HTR-8/SVneo (cell line): ENCODE measurements at regions not wholly inside any gene's neighbourhood (a gene's known extent, or its start where the extent isn't known, plus 50 kb on each side); places are given as distances from the start of the nearest gene placed in this dataset.
A peak's percentile ranks its signal among the peaks of the same experiment; 100 is the strongest.

Experiments
- DNase-seq: peaks from one replicate; pipeline ENCODE4 v3.0.0; 2011; ENCODE audit warnings: low spot score, mixed read lengths; ENCODE audit not compliant: insufficient read length
- FAIRE-seq: peaks from 2 replicates; lab custom pipeline; 2011; peaks lifted over from hg19 to GRCh38; lab: Jason Lieb, UNC

DNA sequence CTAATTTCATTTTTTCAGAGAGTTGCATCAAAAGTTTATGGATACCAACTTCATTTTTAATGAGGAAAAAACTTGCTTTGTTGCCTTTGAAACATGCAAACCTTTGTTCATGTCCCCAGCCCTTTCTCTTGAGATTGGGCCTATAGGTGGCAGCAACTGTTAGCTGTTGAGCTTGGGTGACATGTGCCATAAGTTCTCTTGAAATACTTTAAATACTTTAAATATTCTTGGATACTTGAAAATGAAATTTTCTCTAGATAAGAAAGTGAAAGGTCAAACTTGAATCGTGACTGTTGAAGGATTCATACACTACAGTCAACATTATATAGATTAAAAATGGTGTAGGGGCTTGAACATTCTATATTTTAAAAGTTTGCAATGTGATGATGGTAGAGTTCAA is 294.9 kb downstream of the NDFIP2 start:
- no peak for FAIRE-seq
- DNase-seq: peak; percentile 28

DNA sequence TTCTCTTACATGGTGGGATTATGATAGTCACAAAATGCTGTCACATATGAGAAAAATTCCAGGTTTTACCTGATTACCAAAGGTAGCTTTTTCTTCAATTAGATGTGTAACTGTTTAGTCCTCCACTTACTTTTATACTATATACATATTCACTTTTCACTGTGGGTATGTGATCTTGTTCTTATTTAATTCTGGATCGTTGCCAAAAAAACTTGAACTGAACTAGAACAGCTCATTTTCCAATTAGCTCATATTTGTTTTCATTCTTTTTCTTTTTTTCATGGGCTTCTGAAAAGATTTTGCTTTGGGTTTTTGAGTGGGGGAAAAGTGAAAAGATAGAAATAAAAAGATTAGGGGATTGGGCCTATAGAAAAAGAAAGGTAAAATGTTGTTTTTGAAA is 291.9 kb downstream of the NDFIP2 start:
- FAIRE-seq (no peak), DNase-seq (no peak)

DNA sequence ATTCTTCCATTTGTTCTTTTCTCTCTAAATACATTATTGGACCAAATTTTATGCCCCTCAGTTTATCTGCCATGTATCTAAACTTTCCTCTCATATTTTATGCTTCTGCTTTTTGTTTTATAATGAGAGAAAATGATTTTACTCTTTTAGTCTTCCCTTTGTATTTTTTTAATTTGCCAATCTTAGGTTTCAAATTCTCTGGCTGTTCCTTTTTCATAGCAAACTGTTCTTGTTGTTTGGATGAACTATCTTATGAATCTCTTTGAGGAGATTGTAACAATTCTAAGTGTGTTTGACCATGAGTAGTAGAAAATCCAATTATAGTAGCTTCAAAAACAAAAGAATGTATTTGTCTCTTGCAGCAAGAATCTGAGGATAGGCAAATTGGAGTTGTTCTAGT is 290.5 kb downstream of the NDFIP2 start:
- DNase-seq: no peak
- FAIRE-seq: no peak

DNA sequence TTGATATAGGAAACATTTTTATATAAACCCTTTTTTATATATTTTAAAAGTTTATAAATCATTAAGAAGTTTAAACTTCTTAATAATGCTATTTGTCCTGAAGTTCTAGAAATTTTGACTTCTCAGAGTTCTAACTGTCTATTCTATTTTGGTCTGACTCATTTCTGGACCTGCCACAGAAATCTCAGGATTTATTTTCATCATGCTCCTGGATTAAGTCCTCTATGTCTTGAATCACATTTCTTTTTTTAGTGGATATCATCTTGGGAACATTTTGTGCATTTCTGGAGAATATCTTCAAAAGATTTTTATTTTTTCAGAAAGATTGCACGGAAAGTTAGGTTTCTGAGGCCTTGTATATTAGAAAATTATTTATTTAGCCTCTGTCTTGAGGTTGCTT is 289.1 kb downstream of the NDFIP2 start:
- DNase-seq: no peak
- no peak for FAIRE-seq

DNA sequence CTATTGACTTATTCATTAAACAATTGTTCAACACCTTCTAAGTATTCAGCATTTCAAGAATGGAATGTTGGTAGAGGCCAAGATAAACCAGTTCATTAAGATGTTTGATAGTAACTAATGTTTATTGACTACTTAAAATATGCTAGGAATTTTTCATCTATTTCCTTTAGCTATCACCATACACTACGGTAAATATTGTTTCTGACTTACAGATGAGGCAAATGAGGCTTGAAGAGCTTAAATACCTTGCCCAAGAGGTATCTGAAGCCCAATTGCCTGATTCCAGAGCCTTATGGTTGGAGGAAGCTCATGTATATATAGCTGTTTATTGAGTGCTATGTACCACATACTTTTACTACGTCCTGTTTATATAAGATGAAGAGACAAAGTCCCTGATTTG is 286.2 kb downstream of the NDFIP2 start:
- DNase-seq (no peak), FAIRE-seq (no peak)

DNA sequence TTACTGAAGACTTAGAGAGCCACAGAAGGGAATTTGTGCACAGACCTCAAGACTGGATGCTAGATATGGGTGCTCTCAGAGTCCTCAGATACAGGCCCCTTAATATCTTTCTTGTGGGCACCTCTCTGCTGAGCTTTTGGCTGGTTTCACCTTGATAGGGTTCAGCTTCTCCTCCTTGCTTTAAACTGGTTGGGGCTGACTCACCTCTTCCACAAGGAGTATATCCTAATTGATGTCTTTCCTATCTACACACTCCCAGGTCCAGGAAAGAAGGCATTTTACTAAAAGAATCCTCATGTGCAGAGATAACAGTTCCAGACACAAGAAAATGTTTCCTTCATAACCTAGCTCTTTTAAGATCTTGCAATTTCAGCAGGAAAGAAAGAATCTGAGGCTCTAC is 284.4 kb downstream of the NDFIP2 start:
- DNase-seq (no peak), FAIRE-seq (no peak)

DNA sequence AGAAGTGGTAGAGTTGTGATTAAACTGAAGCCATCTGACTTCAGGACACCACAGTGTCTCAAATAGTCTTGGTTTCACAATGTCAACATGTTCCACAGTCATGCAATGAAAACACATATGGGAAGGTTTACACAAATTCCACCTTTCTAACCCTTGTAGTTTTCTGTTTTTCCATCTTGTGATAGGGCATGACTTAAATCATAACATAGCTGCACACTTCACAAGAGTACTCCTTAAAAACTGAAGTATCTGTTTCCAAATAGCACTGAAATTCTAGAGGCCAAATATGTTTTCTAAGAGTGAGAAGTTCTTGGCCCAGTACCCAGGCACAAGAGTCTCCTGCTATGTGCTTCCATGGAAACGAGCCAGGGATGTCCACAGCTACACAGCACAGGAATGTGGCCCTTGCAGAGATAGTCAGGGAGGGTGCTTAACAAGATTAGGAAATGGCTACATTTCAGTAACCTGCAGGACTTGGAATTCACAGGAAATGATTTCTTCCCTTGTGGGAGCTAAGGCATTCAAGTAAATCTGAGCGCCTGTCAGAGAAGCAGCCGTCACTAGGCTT is 269.1 kb downstream of the NDFIP2 start:
- DNase-seq: peak; percentile 37
- FAIRE-seq: no peak

DNA sequence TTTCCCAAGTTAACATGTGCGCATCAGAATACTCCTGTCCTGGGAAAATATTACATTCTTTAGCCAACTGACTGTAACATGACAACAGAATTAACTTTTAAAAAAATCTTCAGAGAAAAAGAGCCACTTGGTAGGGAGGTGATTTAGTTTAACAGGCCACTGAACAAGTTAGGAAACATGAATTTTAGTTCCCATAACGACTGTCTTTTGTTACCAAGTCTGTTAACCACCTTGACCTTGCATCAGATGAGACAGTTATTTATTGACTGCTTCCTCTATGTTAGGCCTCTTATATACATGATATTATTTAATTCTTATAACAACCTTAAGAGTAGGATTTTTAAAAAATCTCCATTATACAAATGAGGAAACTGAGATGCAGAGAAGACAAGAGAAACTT is 268.6 kb downstream of the NDFIP2 start:
- DNase-seq: no peak
- no peak for FAIRE-seq

DNA sequence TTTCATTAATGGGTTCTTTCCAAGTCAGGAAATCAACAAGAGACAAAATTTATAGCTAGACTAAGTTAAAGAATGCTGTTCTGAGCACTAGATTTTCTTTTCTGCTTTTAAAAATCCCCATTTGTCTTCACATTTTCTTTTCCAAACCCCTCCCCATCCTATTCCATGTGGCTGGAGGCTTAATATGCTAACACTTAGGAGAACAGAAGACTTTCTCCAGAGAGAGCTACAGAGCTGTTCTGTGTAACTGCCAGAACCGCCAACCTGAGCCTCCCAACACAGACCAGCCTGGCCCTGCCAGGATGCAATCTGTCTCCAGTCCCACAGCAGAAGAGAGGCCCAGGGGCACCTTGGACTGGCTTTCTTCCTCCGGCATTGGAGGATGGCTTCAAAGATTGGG is 264.1 kb downstream of the NDFIP2 start:
- FAIRE-seq: no peak
- DNase-seq: no peak

DNA sequence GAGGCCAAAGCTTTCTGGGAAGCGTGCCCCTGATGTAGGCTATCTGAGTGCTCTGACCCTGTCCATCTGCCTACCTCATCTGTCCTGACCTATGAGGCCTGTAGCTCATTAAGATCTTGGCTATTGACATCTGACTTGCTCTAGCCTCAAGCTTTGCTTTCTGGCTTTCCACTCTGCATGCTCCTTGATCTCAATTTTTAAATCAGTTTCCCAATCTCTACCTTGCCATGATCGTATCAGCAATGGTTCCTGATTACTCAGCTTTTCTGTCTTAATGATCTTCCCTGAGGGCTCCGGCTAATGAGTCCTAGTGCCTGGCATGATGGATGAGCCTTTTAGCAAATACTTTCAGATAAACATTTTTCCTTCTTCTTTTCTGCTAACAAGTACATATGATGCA is 262.0 kb downstream of the NDFIP2 start:
- DNase-seq (no peak), FAIRE-seq (no peak)

DNA sequence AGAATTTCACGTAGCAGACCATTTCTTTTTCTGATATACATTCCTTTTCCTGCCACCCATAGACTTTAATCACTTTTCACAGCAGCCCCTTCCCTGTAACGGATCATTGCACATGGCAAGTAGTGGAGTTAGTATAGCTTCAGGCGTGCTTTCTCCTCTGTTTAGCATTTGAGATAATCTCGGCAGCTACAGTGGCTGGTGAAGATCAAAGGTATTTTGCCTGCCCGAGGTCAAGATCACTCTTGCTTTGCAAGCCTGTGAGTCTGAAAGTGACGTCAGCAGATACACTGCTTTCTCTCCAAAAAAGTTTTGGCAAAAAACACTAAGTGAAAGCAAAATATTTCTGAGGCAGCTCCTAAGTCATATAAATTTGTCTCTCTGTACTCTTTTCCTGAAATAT is 260.0 kb downstream of the NDFIP2 start:
- DNase-seq: no peak

DNA sequence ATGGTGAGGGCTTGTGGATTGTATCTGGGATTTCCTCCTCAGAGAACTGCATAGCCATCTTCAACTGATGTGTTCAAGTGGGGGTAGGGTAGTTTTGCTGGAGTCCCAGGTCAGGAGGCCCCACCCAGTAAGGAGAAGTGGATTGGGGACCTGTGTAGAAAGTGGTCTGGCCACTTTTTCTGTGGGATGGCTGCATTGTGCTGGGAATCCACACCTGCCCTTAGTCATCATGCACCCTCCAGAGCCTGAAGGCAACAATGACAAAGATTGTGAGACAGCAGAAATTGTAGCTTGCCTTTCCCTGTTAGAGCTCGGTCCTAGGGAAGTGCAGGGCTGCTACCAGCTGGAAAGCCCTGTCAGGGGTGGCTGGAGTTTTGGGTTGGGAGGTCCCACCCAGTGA is 255.4 kb downstream of the NDFIP2 start:
- DNase-seq (no peak), FAIRE-seq (no peak)

More for the DNA sequence above, 260.0 kb downstream of the NDFIP2 start:
- FAIRE-seq: no peak

DNA sequence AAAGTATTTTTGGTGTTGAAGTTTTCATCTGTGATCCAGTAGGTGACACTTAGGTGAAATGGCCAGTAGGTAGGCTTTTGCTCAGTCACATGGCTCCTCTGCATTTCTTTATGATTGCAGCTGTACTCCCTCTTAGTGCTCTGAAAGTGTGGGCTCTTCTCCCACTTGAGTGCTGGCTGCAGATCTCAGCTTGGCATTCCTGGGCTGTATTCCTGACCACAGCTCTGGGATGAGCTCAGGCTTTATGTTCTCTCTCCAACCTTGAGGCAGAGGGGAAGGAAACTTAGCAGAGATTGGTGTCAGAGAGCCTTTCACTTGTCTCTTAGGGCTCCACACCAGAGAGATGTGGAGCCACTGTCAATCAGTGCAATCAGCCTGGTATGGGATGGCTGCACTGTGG is 254.3 kb downstream of the NDFIP2 start:
- DNase-seq: no peak
- no peak for FAIRE-seq

DNA sequence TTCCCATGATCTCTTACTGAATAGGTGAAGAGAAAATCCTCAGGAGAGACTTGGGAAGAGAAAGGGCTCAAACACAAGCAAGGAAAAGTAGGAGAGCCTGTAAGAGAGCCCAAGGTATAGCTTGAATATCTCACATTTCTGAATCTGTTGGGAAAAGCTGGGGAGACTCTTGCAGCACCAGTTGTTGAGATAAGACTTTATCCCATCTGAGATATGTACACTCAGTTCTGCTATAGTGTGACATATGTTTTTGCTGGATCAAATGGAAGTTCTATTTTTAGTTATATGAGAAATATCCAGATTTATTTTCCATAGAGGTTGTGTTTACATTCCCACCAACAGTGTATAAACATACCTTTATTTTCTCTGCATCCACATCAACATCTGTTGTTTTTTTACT is 246.1 kb downstream of the NDFIP2 start:
- FAIRE-seq (no peak), DNase-seq (no peak)

DNA sequence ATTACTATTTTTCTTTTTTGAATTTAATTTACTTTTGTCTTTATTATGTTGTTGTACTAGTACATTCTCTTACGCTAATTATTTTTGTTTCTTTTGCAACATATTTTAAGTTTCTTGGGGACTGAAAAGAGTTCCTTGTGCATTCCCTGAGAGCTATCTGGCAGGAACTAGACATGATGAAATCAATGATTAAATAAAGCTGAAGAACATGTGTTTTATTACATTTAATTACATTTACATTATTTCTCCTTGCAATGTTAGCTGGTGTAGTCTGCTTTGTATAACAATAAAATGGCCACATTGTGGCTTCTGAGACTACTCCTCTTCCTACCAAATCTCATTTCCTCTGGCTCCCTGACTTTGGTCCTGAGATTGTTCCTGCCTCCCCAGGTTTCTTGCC is 244.9 kb downstream of the NDFIP2 start:
- DNase-seq (no peak), FAIRE-seq (no peak)

DNA sequence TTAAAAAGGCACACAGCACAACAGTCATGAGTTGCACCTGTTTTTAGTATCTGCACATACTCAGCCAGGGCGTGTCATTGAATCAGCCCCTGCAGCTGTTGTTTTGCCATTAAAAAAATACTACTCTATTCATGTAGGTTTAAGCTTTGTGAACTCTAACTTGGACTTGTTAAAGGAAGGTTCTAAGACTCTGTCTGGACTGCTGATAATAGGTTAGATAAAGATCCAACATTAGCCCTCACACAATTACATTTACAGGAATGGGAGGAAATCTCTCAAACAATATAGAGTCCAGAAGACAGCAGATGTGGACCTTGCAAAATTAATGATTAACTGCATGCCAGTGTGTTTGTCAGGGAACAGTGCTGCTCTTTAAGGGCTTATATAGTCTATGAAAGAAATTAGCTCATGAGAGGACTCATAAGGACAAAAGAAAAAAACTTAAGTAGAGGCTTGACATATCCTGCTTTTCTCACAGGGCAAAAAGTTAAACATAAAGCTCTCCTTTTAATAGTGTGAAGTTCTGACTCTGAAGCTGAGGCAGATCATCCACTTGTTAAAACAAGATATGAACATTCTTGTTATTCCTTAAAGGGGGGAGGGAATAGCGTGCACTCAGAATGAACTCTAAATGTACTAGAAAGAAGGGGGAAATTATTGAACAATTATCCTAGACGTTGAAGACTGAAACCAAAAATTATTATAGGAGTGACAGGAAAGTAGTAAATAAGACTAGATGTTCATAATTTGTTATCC is 243.6 kb downstream of the NDFIP2 start:
- DNase-seq (no peak), FAIRE-seq (no peak)

DNA sequence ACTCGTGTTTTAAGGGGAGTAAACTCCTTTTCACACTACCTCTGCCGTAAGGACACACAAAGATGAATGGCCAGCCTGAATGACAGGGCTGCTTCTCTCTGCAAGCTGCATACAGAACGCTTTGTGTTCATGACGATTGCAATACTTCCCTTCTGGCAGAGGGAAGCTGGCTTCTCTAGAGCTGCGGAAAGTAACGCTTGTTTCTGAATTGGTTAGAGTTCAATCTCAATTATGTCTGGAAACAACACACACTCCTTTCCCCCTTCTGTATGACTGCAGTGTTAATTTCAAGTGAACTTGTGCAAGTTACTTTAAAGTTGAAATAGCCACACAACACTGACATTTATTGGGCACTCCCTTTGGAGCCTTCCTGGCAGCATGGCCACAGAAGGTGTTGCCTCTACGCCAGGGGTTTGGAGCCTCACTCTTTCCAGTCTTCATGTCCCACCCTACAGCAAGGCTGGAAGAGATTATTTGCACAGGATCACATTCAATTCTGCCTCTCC is 242.6 kb downstream of the NDFIP2 start:
- no peak for FAIRE-seq
- DNase-seq: no peak

DNA sequence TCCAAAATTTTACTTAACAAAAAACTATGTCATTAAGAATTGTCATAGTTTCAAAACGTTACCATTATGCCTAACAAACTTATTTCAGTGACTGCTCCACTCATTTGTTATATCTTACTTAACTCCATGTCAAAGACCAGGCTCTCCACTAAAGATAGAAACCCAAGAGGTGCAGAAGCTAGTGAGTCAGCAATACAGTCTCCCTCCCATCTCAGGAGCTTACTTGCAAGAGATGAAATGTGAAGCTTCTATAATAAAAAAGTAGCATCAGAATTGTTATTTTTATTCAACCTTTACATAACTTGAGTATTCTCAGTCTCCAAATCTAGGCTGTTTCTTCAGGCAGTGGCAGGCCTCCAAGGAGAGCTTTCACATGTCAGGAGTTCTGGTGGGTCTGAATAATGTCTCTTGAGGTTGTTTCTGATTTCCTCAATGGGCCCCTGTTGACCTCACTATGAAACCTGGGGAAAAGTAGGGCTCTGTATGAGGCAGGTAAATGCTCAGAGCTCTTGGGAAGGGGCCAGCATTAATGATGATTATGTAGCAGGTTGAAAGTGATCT is 242.0 kb downstream of the NDFIP2 start:
- no peak for DNase-seq
- FAIRE-seq: no peak

DNA sequence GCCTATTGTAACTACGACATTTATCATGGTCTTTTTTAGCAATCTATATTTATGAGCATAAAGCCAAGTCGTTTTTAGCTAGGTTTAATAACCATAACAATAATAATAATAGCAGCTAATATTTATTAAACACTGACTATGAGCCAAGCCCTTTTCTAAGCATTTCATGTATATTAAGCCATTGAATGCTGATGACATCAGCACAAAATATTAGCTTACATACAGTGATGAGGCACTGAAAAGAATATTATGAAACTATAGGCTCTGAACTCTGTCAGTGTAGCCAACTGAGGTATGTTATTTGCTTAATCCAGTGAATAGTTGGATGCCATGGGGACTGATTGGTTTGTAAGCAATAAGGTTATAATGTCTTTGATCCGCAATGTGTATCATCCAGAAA is 235.2 kb downstream of the NDFIP2 start:
- DNase-seq: no peak
- FAIRE-seq: no peak

DNA sequence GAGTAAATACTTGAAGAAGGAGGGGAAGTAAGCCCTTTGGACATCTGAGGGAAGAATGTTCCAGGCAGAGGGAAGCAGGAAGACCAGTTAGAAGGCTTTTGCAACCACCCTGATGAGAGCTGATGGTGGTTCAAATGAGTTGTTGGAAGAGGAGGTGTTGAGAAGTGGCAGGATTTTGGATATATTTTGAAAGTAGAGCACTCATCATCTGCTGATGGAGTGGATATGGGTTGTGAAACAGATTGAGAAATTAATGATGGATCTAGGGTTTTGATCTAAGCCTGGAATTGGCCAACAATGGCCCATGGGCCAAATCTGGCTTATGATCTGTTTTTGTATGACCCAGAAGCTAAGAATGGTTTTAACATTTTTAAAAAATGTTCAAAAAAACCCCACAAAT is 230.7 kb downstream of the NDFIP2 start:
- no peak for FAIRE-seq
- DNase-seq: no peak

DNA sequence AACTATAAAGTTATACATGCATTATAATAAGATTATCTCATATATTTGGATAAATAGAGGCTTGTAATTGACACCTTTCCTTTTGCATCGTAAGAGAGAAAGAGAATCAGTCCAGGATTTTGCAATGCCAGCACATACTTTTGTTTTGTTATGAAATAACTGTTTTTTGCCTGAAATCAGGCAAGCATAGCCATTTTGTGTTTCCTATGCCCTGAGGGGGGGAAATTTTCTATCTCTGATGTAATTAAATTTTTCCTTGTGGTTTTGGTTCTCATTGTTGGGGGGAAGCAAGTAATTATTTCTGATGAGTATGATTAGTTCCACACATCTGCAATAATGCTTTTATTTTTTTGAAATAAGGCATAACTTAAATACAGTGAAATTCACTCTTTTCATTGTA is 229.4 kb downstream of the NDFIP2 start:
- no peak for FAIRE-seq
- peak; percentile 3 for DNase-seq

DNA sequence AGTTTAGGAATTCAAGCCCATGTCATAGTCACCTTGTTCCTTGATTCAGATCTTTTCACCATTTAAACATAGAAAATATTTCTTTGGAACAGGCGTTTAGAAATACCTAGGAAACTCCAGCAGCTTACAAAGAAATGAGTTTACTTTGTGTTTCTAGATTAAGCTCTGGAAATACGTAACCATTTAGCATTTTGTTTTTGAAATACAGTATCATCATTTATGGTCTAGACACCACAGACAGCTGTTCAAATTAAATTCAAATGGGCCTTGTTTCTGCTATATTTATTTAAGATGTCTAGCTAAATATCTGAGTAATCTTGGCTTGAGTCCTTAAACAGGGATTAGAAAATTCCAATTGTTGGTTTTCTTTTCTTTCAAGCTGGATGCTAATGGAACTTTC is 228.5 kb downstream of the NDFIP2 start:
- no peak for FAIRE-seq
- no peak for DNase-seq
